HG03103 (cell line): ENCODE measurements at regions not wholly inside any gene's neighbourhood (a gene's known extent, or its start where the extent isn't known, plus 50 kb on each side); places are given as distances from the start of the nearest gene placed in this dataset.

Experiments used
- ATAC-seq: cut with Tn5 transposase; IDR thresholded peaks from one replicate; pipeline ENCODE4 v1.9.1; 2021; ENCODE audit warnings: low read depth; ENCODE audit not compliant: unreplicated experiment

- ATAC-seq = peak; percentile 73
These were observed 432.6 kb downstream of the TNS3 start for GRCh38 chr7:47149208-47149839.

GRCh38 chr7:47148536-47149207 lies 433.2 kb downstream of the TNS3 start:
- no peak for ATAC-seq

GRCh38 chr7:47147213-47147631 lies 434.7 kb downstream of the TNS3 start:
- ATAC-seq = no peak

GRCh38 chr7:47145982-47146381 lies 435.9 kb downstream of the TNS3 start:
- ATAC-seq = no peak

GRCh38 chr7:47145186-47145725 lies 436.7 kb downstream of the TNS3 start:
- ATAC-seq = no peak

GRCh38 chr7:47143339-47143738 lies 438.6 kb downstream of the TNS3 start:
- ATAC-seq = no peak

- no peak for ATAC-seq
These were observed 439.1 kb downstream of the TNS3 start for GRCh38 chr7:47142867-47143175.

DNA sequence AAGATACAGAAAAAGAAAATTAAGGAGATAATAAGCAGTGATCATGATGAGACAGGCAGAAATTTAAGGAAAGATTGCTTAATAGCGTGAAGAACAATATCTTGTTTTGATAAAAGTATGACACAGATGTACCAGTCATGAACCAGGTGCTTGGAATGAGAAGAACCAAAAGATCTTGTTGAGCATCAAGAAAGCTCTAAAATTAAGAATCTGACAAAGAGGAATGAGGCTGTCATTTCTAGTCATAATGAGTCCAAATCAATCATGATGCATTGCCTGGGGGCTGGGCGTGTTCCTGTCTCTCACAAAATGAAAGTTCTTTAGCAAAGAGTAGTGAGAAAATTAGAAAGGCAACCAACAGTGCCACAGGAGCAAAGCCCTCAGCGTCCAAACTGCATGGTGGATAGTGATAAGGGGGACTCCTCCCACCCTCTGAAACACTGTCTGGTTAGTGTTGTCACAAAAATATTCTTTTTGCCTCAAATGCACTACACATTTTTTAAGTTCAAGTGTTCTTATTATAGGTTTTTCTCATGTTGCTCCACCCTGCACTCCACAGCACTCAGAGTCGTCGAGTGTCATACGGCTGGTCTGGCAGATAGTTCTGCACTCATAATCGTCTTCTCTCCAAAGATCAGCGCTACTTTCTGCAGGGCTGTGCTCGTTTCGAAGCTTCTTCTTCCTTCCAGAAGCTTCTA lies 439.6 kb downstream of the TNS3 start:
- ATAC-seq = no peak

- no peak for ATAC-seq
These were observed 449.4 kb downstream of the TNS3 start for GRCh38 chr7:47132471-47132870.

GRCh38 chr7:47128700-47129099 lies 453.2 kb downstream of the TNS3 start:
- ATAC-seq = no peak

- no peak for ATAC-seq
These were observed 456.4 kb downstream of the TNS3 start for GRCh38 chr7:47125529-47125928.

- ATAC-seq = no peak
These were observed 462.5 kb downstream of the TNS3 start for GRCh38 chr7:47119261-47119865.

DNA sequence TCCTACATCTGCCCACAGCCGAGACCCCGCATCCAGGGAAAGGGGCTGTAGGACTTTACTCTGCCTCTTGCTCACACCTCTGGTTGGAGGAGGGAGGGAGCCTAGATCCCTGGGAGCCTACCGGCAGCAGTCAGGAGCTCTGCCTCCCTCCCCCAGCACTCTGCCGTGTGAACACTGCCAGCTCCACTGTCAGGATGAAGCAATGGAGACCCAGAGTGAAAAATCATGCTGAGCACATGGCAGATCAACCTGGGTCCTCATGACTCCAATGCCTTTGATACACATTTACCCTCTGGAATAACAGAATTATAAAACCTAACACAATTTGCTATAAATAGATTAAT lies 477.7 kb downstream of the TNS3 start:
- ATAC-seq = no peak

- no peak for ATAC-seq
These were observed 478.3 kb downstream of the TNS3 start for GRCh38 chr7:47103498-47104205.

- ATAC-seq = no peak
These were observed 479.5 kb downstream of the TNS3 start for GRCh38 chr7:47102331-47102841.

GRCh38 chr7:47100817-47101435 lies 481.0 kb downstream of the TNS3 start:
- no peak for ATAC-seq

GRCh38 chr7:47100148-47100816 lies 481.6 kb downstream of the TNS3 start:
- ATAC-seq = no peak

DNA sequence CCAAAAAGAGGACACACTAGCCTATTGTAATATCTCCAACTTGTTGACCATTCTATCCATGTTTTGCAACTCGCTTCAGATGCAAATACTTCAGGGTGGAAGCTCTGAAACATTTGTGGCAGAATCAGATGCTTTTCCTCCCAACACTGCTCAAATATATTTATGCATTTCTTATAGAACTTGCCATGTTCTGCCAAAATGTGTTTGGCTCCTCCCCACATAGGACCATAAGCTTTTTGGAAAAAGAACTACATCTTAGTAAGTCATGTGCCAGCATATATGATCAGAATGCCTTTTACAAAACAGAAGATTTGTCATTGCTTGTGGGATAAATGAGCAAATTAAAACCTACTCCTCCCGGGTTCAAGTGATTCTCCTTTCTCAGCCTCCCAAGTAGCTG lies 484.5 kb downstream of the TNS3 start:
- no peak for ATAC-seq

DNA sequence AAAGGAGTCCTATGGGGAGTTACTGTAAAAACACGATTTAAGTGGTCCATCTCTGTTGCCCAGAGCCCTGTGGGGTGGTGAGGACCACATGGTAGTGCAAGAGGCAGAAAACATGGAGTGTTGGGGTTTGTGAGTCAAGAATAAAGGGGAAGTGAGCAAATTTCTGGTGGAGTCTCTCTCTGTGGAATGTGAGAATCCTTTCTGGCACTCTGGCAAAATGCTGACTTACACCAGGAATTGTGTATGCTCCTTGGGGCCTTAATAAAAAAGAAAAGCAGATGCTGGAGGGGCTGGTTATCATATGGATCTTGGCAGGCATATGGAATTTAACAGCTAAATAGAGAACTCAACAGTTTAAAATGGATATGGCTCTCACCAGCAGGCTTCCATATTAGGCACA lies 486.0 kb downstream of the TNS3 start:
- ATAC-seq = no peak

DNA sequence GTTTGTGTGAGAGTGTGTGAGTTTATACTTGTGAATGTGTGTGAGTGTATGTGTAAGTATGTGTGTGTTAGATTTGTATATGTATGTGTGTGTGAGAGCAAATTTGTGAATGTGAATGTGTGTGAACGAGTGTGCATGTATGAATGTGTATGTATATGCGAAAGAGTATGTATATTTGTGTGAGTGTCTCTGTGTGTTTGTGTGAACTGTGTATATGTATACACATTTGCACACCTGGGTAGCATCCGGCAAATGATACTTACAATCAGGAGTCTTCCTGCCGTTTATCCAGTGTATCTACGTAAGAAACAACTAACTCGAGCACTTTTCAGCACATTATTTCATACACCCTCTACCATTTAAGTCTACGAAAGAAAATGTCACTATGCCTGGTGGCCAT lies 487.4 kb downstream of the TNS3 start:
- ATAC-seq = no peak
